Fibroblast of skin of left quadriceps (primary cell): ENCODE measurements at regions not wholly inside any gene's neighbourhood (a gene's known extent, or its start where the extent isn't known, plus 50 kb on each side); places are given as distances from the start of the nearest gene placed in this dataset.
"Not testable (repeated sequence)": the region's sequence is repeated elsewhere in the genome, so short reads cannot be mapped to it uniquely, and the experiment has no call there.

Experiments used
- DNase-seq, 2 experiments: peaks; one replicate each; pipeline ENCODE4 v3.0.0-alpha.2; 2013; ENCODE audit warnings: low read depth in 2 of 2

DNA sequence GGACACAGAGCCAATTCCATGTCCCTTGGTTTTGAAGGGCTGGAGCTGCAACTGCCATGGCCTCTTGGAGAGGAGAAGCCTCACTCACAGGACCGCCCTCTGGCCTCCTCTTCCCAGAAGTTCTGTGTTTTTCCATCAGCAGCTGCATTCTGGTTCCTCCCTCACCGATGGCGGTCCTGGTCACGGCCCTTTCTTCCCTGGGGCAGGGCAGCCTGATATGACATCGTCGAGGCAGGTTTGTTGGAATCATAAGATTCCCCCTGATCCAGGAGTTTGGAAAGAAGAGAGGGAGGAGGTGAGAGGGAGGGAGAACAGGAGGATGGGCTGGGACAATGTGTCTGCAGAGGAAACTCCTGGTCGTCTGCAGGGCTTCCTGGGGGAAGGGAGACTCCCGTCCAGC, 82.7 kb upstream of the PDZD8 start:
- DNase-seq, result no peak

DNA sequence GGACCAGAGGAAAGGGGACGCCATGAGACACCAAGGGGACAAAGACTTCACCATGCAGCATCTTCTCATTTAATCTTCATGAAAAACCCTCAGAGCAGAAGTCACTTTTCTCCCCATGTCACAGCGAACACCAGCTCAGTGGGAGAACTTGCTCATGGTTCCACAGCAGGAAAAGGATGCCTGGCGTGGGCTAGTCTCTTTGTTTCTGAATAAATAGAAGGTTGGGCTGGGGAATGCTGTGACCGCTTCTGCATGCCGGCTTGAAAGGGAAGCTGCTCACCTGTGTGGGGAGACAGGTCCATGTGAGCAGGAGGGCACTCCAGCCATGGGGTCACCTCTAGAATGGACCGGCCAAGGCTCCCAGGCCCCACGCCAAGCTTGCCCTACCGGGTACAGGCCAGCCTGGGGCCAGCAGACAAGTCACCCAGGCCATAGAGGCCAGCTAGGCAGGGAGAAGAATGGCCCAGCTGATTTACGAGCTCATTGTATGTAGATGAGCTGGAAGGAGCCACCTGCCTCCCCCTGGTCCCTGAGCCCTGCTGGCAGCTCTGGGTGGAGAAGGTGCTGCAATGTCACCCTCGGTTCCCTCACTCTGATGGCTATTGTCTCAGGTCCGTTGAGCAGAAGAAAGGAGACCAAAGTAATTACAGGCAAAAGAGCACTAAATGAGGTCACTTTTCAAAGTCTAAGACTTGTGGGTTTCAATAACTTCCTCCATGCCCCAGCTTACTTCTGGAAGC, 82.0 kb upstream of the PDZD8 start:
- DNase-seq, result no peak

DNA sequence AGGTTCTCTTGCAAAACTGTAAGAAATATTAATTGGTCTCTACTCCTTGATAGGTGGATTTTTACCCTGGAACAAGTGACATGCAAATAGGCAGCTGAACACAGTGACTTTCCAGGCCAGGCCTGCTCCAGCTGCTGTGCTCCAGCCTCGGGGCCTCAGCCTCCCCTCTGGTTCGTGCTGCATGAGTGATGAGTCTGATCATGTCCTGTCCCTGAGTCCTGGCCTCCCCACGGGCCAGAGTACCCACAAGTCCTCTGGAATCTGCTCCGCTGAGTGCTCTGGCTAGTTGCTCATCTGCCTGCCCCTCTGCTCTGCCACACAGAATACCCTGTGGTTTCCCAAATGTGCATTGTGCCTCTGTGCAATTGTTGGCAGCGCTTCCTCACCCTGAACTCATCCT, 80.1 kb upstream of the PDZD8 start:
- DNase-seq, result no peak

DNA sequence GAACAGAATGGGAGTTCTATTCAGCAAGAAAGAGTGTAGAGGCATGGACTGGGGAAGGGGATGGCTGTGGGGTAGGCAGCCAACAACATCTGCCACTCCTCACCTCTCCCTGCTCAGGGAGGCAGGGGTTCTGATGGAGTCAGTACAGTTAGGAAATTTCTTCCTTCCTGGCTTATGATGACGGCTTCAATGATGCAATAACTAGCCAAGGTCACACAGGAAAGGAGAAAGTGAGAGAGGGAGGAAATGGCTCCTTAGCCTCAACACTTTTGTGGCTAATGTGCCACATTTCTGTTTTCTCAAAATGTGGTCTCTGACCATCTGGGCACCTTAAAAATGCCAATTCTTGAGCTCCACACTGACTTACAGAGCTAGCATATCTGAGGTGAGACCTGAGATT, 79.3 kb upstream of the PDZD8 start:
- no peak for DNase-seq

DNA sequence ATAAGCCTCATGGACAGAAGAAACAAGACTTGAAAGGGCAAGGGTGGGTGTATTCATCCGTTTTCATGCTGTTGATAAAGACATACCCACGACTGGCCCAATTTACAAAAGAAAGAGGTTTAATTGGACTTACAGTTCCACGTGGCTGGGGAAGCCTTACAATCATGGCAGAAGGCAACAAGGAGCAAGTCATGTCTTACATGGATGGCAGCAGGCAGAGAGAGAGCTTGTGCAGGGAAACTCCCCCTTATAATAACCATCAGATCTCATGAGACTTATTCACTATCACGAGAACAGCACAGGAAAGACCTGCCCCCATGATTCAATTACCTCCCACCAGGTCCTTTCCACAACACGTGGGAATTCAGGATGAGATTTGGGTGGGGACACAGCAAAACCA, 78.2 kb upstream of the PDZD8 start:
- DNase-seq, result not testable (repeated sequence)

DNA sequence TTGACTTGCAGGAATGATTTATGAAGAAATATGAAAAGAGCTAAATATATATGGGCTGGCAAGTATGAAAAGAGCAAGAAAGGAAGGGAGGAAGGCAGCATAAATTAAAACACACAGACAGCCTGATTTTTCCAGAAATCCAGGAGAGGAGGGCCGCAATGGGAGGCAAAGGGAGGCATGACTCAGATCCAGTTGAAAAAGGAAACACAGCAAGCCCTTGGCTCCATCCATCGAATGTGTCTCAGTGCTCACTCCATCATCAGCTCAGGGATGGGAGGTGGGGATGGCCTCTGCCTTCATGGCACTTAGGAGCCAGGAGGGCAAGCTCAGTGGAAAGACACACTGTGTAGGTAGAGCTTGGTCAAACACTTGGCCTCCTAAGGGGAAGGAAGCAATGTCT, 75.7 kb upstream of the PDZD8 start:
- DNase-seq, result no peak

DNA sequence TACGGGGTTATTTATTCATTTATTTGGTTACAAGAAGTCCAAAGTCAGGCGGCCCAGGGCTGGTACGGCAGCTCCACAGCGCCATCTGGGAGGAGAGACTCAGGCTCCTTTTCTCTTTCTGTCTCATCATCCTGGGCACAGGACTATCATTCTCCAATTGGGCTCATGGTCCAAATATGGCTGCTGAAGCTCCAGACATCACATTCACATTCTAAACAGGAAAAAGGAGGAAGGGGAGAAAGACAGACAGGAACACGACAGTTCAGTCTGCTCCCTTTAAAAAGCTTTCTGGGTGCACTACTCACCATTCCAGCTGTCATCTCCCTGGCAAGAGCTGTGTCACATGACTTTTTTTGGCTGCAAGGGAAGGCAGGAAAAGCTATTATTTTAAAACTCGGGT, 74.4 kb upstream of the PDZD8 start:
- no peak for DNase-seq

DNA sequence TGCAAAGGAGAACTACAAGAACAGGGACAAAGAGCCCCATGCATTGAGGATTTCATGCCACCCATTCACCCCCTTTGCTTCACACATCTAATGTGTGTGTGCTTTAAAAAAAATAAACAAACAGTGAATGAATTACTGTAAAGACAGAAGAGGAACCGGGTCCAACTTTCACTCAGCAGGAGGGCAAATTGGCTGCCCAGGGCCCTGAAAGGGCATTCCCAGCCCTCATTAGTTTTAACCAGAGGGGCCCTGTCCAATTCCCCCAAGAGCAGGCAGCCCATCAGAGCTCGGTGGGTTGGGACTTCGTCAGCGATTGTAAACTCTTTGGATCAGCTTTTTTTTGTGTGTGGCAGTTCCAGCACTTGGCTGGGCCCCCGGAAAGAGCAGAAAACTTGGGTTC, 73.6 kb upstream of the PDZD8 start:
- DNase-seq, result no peak

DNA sequence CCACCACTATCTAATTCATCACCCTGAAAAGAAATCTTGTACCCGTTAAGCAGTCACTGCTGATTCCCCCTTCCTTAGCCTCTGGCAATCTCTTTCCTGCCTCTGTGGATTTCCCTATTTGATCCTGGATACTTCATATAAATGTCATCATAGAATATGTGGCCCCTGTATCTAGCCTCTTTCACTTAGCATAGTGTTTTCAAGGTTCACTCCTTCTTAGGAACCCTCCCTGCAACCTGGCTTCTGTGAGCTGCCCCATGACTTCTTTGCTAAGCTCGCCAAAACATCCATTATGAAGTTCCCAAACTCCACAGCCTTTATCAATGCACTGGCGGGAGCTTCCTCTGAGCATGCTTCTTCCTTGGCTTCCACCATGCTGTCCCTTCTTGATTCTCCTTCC, 70.8 kb upstream of the PDZD8 start:
- DNase-seq, result no peak

DNA sequence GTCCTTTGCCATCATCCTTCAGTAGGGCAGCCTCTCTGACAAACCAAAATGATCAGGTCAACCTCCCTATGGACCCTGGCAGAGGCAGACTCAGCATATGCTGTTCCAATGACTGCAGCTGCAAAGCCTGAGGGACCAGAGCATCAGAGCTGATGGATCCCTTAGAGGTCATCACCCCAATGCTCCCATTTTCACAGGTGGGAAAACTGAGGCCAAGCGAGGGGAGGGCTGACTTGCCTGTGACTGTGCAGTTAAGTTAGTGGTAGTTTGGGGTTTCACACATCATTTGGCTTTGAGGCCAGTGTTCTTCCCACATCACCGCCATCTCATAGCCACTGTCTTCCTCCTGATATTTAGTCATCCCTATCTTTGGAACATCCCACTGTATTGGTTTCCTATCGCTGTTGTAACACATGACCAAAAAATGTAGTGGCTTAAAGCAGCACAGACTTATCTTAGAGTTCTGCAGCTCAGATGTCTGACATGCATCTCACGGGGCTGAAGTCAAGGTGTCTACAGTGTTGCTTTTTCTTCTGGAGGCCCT, 69.3 kb upstream of the PDZD8 start:
- no peak for DNase-seq

DNA sequence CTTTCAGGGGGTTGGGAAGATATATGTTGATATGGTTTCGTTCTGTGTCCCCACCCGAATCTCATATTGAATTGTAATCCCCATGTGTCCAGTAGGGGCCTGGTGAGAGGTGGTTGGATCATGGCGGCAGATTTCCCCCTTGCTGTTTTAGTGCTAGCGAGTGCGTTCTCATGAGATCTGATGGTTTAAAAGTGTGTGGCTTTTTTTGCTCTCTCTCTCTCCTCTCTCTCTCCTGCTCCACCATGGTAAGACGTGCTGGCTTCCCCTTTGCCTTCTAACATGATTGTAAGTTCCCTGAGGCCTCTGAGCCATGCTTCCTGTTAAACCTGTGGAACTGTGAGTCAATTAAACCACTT, 68.4 kb upstream of the PDZD8 start:
- DNase-seq, result no peak

DNA sequence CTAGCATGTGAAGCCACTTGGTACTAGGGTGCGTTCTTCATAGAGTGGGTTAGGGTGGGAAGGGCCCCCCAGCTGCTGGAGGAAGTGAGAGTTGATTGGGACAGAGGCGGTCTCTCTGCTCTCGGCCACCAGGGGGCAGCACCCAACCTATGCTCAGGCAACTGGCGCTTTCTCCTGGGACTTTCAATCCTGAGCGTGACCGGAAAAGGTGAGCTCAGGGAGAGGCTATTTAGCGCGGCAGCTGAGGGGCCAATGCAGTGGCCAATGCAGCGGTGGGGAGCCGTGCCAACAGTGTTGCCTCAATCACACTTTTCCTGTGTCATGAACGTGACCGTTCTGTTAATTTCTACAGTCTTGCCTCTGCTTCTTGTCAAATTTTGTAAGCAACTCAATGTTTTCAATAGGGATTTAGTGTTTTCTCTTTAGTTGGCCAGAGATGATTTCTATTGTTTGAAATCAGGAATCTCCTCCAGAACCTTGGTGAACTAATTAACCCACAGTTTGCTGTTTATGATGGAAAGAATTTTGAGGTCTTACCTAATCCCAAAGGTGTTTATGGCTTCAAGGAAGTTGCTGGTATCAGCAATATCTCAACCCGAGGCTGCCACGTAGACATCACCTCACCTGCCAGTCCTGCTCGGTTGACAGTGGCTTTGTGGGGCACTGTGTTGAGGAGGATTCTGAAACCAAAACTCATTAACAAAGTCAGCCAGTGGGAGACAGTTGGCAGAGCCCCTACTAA, 67.9 kb upstream of the PDZD8 start:
- DNase-seq, result peak; percentile 77 to 83

DNA sequence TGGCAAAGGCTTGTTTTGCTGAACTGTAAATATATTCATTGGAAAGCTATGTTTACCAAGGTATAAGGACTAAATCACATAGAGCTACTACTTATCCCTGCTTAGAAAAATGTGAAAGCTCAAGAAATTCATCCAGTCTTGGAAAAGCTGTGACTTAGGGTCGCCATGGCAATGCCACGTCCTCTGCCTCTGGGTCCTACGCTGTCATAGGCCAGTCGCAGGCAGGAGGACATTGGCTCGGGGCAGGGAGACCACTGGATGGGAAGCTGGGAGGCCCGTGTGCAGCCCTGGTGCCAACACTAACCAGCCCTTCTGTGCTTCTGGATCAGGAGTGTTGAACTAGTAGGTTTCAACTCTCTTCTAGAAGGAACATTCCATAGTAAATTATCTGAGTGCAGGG, 67.3 kb upstream of the PDZD8 start:
- no peak for DNase-seq

DNA sequence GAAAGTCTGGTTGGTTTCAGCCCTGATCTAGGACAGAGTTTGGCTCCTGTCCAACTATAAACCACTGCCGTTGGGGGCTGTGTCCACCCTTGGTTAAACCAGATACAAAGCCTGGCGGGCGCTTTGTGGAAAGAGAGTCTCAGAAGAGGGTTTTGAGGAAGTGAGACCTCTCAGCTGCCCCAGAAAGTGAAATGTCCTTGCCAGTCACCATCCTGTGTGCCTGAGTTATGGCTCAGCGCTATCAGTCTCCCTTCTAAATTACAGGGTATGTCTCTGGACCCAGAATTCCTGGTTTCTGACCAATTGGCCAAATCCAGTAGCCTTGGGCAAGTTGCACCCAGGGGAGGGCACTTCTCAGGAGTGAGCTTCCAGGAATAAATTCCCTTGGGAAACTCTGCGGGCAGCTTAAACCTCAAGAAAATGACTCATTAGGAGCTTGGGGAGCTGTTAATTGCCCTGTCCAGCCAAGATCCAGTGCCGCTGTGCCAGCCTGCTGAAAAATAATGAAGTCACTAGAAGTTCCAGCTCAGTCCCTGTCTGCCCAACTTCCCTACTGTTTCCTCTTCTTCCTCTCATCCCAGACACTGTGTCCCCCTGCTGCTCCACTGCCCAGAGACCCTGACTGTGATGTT, 66.7 kb upstream of the PDZD8 start:
- peak; percentile 81 to 86 for DNase-seq

DNA sequence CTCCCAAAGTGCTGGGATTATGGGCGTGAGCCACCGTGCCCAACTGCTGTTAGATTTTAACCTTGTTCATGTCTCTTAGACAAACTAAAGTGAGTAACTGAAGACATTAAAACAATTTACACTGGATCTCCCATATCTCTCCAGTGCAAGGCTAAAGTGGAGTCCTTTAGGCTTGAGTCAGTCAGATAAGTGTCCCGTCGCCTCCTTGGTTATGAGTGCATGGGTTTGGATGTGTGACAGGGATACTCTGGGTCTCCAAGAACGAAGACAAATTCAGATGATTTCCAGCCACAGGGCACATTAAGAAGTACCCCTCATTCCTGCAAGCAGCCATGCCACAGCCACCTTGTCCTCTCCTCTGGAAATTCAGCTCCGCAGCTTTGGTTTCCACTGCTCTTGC, 66.1 kb upstream of the PDZD8 start:
- DNase-seq, result no peak

DNA sequence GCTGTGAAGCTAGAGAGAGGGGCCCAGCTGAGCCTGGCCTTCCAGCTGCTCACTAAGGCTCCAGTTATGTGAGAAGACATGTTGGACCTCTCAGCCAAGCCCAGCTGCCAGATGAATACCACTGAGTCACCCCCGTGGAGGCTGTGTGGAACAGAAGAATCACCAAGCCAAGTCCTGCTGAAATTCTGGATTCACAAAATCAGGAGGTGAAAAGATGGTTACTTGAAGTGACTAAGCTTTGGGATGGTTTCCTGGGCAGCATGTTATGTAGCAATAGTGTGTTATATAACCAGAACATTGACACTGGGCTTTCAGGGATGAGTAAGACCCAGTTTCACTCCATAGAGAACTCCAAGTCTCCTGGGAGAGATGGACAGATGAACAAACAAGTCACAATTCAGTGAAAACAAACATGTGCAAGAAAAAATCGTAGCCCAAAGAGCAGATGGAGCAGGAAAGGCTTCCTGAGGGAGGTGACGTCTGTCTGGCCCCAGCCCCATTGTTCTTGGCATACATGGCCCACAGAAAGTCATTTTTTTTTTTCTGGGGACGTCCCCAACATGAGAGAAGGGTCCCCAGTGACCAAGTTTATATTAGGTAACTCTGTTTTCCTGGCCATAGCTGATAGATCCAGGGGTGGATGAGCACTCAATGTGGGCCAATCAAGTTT, 64.1 kb upstream of the PDZD8 start:
- peak; percentile 78 to 81 for DNase-seq

DNA sequence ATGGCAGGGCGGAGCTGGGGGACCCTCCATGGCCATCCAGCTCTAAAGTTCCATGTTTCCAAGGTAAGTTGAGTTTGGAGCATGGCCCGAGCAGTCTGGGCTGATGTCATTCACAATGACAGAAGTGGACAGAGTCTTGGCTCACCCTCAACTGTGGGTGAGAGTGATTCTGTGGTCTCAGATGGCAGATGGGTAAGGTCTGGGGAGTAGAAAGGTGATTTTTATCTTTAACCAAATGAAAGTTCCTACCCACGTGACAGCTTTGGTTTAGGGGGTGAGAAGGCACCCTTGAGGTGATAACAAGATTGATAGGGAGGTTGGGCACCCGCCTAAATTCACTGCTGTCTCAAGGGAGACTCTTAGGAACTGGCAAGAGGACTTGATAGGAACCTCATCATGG, 57.6 kb upstream of the PDZD8 start:
- no peak for DNase-seq

DNA sequence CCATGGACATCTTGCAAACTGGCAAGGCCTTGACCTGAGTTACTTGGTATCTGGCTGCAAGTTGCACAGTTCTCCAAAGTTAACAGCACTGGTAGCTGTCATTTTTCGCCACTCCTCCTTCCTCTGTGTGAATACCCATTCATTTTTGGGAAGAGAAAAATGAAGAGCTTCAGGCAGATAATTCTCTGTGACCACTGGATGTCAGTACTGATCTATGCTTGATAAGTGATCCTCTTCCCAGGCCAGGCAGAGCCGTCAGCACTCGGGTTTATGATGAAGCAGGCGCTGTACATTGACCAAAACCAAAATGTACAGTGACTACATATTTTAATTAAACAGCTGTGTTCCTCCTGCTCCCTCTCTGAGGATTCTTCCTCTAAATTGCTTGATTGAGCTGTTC, 55.9 kb upstream of the PDZD8 start:
- DNase-seq, result peak; percentile 65 to 67

DNA sequence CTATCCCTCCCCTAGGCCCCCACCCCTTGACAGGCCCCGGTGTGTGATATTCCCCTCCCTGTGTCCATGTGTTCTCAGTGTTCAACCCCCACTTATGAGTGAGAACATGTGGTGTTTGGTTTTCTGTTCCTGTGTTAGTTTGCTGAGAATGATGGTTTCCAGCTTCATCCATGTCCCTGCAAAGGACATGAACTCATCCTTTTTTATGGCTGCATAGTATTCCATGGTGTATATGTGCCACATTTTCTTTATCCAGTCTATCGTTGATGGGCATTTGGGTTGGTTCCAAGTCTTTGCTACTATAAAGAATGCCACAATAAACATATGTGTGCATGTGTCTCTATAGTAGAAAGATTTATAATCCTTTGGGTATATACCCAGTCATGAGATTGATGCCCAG, 55.3 kb upstream of the PDZD8 start:
- not testable (repeated sequence) for DNase-seq

DNA sequence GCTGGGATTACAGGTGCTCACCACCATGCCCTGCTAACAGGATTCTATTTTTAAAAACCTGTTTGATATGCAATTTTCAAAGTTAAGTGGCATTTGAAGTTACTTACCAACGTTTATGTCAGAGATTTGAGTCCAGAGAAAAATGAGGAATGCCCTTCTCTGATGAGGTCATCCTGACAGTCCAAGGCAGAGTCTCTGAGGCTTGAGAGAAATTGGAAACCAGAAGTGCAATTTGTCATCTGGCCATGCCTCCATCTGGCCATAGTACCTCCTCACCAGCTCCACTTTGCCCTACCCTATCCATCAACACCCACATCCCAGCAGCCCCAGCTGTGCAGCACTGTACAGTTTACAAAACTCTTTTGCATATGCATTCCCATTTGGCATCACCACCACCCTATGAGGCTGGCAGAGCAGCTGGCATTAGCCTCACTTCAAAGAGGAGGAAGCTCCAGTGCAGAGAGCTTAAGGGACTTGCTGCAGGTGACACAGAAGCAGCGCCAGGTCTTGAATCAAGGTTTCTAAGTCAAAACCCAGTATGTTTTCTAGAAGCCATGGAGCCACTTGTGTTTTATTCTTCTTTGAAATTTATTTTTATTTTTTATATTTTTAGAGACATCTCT, 54.5 kb upstream of the PDZD8 start:
- DNase-seq, result no peak

DNA sequence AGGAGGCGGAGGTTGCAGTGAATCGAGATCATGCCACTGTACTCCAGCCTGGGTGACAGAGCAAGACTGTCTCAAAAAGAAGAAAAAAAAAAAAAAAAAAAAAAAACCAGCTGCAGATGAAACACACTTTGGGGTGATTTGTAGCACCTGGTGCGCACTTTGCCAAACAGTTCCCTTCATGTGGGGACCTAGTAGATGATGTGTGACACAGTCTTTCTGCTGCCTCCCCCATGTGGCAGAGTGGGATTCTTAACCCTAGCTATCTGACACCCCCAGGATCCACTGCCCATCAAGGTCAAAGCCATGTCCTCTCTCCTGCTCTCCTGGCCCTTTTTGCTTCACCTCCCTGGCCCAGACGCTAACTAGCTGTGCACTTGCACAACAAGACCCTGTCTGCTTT, 52.1 kb upstream of the PDZD8 start:
- no peak for DNase-seq
